NCI-H1092 treated with DMSO at 0.1 percent for 48 hours (cell line): ENCODE measurements at regions not wholly inside any gene's neighbourhood (a gene's known extent, or its start where the extent isn't known, plus 50 kb on each side); places are given as distances from the start of the nearest gene placed in this dataset.
"Not testable (repeated sequence)": the region's sequence is repeated elsewhere in the genome, so short reads cannot be mapped to it uniquely, and the experiment has no call there.

Experiments
- DNase-seq: peaks from one replicate; lab custom pipeline; 2025; lab: John Stamatoyannopoulos, UW

- DNase-seq: no peak
These were observed 287.6 kb upstream of the HNRNPA3 start for GRCh38 chr2:176924909-176925534.

- no peak for DNase-seq
These were observed 286.1 kb upstream of the HNRNPA3 start for GRCh38 chr2:176926453-176926852.

- DNase-seq: not testable (repeated sequence)
These were observed 283.2 kb upstream of the HNRNPA3 start for GRCh38 chr2:176929387-176929786.

- DNase-seq: no peak
These were observed 280.7 kb upstream of the HNRNPA3 start for GRCh38 chr2:176931588-176932563.

- no peak for DNase-seq
These were observed 278.5 kb upstream of the HNRNPA3 start for GRCh38 chr2:176934131-176934530.

GRCh38 chr2:176934869-176935415 lies 277.7 kb upstream of the HNRNPA3 start:
- no peak for DNase-seq

- DNase-seq: no peak
These were observed 277.0 kb upstream of the HNRNPA3 start for GRCh38 chr2:176935543-176936102.

- DNase-seq: no peak
These were observed 276.2 kb upstream of the HNRNPA3 start for GRCh38 chr2:176936410-176936809.

- DNase-seq: no peak
These were observed 267.6 kb upstream of the HNRNPA3 start for GRCh38 chr2:176944998-176945397.

GRCh38 chr2:176947754-176948153 lies 264.8 kb upstream of the HNRNPA3 start:
- DNase-seq: no peak

GRCh38 chr2:176951218-176951617 lies 261.4 kb upstream of the HNRNPA3 start:
- DNase-seq: not testable (repeated sequence)

GRCh38 chr2:176956791-176957190 lies 255.8 kb upstream of the HNRNPA3 start:
- no peak for DNase-seq

- DNase-seq: no peak
These were observed 253.0 kb upstream of the HNRNPA3 start for GRCh38 chr2:176959614-176960013.

GRCh38 chr2:176960061-176960460 lies 252.5 kb upstream of the HNRNPA3 start:
- no peak for DNase-seq

GRCh38 chr2:176960736-176961520 lies 251.7 kb upstream of the HNRNPA3 start:
- no peak for DNase-seq

GRCh38 chr2:176961775-176962619 lies 250.6 kb upstream of the HNRNPA3 start:
- no peak for DNase-seq

GRCh38 chr2:176963568-176964287 lies 248.9 kb upstream of the HNRNPA3 start:
- DNase-seq: no peak

GRCh38 chr2:176967911-176968450 lies 244.6 kb upstream of the HNRNPA3 start:
- DNase-seq: no peak

- no peak for DNase-seq
These were observed 242.8 kb upstream of the HNRNPA3 start for GRCh38 chr2:176969642-176970359.
